ENCODE measurements at regions not wholly inside any gene's neighbourhood (a gene's known extent, or its start where the extent isn't known, plus 50 kb on each side); places are given as distances from the start of the nearest gene placed in this dataset.

DNA sequence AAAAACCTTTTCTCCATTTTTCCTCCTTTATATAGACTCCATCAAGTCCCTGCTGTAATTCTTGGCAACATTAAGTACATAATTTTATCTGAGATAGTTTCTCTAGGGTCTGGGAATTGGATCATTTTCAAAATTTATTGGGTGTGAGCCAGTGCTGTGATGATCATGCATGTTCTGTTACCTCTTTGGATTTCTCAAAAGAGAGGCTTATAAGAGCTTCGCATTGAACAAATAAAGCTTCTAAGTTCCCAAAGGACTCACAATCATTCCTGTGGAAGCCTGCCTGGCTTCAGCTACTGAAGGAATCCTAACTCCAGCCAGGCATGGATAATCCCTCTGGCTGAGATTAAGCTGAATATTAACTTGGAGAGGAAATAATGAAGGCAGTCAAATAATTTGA lies 208.5 kb downstream of the RAB38 start:
- H3K4me1 ChIP-seq, result no peaks in the 10 kb centered on the region
- H3K36me3 ChIP-seq, result no peaks in the 10 kb centered on the region
- H3K4me3 ChIP-seq, result no peak overlapping the region
- DNase-seq (ENCODE audit: extremely low spot score in 2 of 2), result no peak
- H3K27me3 ChIP-seq, result no peaks in the 10 kb centered on the region
- intact Hi-C loops (cut with DNase I), result no loop called here
- TF ChIP-seq, protein P1, sequence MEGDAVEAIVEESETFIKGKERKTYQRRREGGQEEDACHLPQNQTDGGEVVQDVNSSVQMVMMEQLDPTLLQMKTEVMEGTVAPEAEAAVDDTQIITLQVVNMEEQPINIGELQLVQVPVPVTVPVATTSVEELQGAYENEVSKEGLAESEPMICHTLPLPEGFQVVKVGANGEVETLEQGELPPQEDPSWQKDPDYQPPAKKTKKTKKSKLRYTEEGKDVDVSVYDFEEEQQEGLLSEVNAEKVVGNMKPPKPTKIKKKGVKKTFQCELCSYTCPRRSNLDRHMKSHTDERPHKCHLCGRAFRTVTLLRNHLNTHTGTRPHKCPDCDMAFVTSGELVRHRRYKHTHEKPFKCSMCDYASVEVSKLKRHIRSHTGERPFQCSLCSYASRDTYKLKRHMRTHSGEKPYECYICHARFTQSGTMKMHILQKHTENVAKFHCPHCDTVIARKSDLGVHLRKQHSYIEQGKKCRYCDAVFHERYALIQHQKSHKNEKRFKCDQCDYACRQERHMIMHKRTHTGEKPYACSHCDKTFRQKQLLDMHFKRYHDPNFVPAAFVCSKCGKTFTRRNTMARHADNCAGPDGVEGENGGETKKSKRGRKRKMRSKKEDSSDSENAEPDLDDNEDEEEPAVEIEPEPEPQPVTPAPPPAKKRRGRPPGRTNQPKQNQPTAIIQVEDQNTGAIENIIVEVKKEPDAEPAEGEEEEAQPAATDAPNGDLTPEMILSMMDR (IDR thresholded peaks at IDR 0.05), result no peak
- TF ChIP-seq POLR2A (IDR thresholded peaks at IDR 0.05) (no peak), POLR2AphosphoS5 (IDR thresholded peaks at IDR 0.05; ENCODE audit: insufficient read depth in 1 of 2, low read depth in 1 of 2) (no peak)
- H3K27ac ChIP-seq, result no peak overlapping the region
- H3K9me3 ChIP-seq, result no peaks in the 10 kb centered on the region

DNA sequence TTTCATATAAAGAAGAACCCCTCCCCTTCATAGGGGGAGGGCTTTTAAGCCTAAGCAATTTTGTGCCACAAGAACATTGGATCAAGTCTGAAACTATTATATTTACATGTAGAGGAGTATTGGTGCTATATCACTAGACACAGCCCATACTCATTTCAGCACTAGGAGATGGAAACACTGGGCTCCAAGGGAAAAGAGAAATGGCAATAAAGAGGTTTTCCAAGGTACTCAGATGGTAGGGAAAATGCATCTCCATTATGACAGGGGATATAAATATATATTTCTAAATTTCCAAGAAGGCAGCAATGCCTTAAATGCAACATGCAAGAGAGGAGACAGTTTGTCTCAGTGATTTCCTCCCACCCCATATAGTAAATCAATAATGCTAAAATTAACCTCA lies 209.0 kb downstream of the RAB38 start:
- Histone ChIP-seq H3K27me3 (no peaks in the 10 kb centered on the region), H3K27ac (no peak overlapping the region), H3K36me3 (no peaks in the 10 kb centered on the region), H3K4me3 (no peak overlapping the region), H3K4me1 (no peaks in the 10 kb centered on the region), H3K9me3 (no peaks in the 10 kb centered on the region)
- intact Hi-C loops (cut with DNase I), result no loop called here
- TF ChIP-seq POLR2AphosphoS5 (IDR thresholded peaks at IDR 0.05; ENCODE audit: insufficient read depth in 1 of 2, low read depth in 1 of 2) (no peak), POLR2A (IDR thresholded peaks at IDR 0.05) (no peak)
- TF ChIP-seq, protein P1 (IDR thresholded peaks at IDR 0.05), result no peak
- DNase-seq (ENCODE audit: extremely low spot score in 2 of 2), result no peak

DNA sequence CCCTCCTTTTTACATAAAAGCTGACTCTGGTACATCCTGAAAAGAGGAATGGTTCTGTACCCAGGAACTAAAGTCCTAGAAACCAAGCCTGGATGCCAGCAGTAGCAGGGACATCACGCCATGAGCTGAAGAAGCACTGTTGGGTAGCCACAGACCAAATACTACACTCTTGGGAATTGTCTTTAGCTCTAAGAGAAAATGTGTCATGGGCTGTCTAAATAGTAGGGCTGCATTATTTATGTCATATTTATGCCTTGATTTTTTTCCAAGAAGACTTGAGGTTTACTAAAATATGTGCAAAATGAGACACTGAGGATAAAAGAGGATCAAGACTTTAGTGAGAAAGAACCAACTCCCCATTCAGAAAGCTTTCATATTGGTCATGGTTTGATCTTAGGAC lies 213.6 kb downstream of the RAB38 start:
- no peak for DNase-seq (ENCODE audit: extremely low spot score in 2 of 2)
- no peaks in the 10 kb centered on the region for H3K36me3 ChIP-seq
- TF ChIP-seq, protein P1 (IDR thresholded peaks at IDR 0.05), result no peak
- TF ChIP-seq POLR2A (IDR thresholded peaks at IDR 0.05), result no peak
- TF ChIP-seq POLR2AphosphoS5 (IDR thresholded peaks at IDR 0.05; ENCODE audit: insufficient read depth in 1 of 2, low read depth in 1 of 2), result no peak
- no peaks in the 10 kb centered on the region for H3K27me3 ChIP-seq
- no peaks in the 10 kb centered on the region for H3K4me1 ChIP-seq
- no peak overlapping the region for H3K4me3 ChIP-seq
- H3K9me3 ChIP-seq, result no peaks in the 10 kb centered on the region
- intact Hi-C loops (cut with DNase I), result no loop called here
- no peak overlapping the region for H3K27ac ChIP-seq

DNA sequence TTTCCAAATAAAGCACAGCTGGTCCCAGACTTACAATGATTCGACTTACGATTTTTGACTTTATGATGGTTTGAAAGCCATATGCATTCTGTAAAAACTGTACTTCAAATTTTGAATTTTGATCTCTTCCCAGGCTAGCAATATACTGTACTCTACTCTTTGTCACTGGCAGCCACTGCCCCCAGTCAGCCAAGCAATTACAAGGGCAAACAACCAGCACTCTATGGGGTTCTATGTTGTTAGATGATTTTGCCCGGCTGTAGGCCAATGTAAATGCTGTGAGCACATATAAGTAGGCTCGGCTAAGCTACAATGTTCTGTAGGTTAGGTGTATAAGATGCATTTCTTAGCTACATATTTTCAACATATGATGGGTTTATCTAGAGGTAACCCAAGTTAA lies 217.3 kb downstream of the RAB38 start:
- H3K4me3 ChIP-seq, result no peak overlapping the region
- intact Hi-C loops (cut with DNase I), result no loop called here
- no peak for DNase-seq (ENCODE audit: extremely low spot score in 2 of 2)
- H3K9me3 ChIP-seq, result no peaks in the 10 kb centered on the region
- H3K27me3 ChIP-seq, result no peaks in the 10 kb centered on the region
- H3K36me3 ChIP-seq, result no peaks in the 10 kb centered on the region
- TF ChIP-seq, protein P1 (IDR thresholded peaks at IDR 0.05), result no peak
- TF ChIP-seq POLR2AphosphoS5 (IDR thresholded peaks at IDR 0.05; ENCODE audit: insufficient read depth in 1 of 2, low read depth in 1 of 2) (no peak), POLR2A (IDR thresholded peaks at IDR 0.05) (no peak)
- H3K27ac ChIP-seq, result no peak overlapping the region
- no peaks in the 10 kb centered on the region for H3K4me1 ChIP-seq

DNA sequence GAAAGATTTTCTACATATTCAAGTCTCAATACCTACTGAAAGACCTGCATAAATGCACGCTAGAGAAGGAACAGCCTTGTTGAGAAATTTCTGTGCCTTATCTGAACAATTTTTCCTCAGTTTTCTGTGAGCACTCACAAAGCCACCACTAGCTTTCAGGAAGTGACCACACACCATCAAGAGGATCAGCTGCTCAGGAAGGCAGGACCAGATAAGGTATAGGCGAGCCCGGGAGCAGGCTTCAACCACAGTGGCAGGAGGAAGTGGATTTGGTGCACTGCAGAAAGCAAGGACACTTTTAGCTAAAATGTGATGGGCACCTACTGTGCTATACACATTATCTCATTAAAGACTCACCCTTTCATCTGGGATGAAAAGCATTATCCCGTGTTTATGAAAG lies 220.8 kb downstream of the RAB38 start:
- intact Hi-C loops (cut with DNase I), result no loop called here
- Histone ChIP-seq H3K36me3 (no peaks in the 10 kb centered on the region), H3K9me3 (no peaks in the 10 kb centered on the region), H3K4me1 (no peaks in the 10 kb centered on the region), H3K4me3 (no peak overlapping the region), H3K27ac (no peak overlapping the region), H3K27me3 (no peaks in the 10 kb centered on the region)
- TF ChIP-seq, protein P1 (IDR thresholded peaks at IDR 0.05), result no peak
- TF ChIP-seq POLR2AphosphoS5 (IDR thresholded peaks at IDR 0.05; ENCODE audit: insufficient read depth in 1 of 2, low read depth in 1 of 2) (no peak), POLR2A (IDR thresholded peaks at IDR 0.05) (no peak)
- no peak for DNase-seq (ENCODE audit: extremely low spot score in 2 of 2)

All from vagina (tissue), 2 donors.